SK-MEL-5 (cell line): ENCODE measurements at regions not wholly inside any gene's neighbourhood (a gene's known extent, or its start where the extent isn't known, plus 50 kb on each side); places are given as distances from the start of the nearest gene placed in this dataset.
"Not testable (repeated sequence)": the region's sequence is repeated elsewhere in the genome, so short reads cannot be mapped to it uniquely, and the experiment has no call there.

ENCODE experiments used
- DNase-seq: peaks from one replicate; pipeline ENCODE4 v3.0.0-alpha.2; 2016; ENCODE audit warnings: low read depth, low spot score
- in situ Hi-C: cut with HindIII; loops from 2 replicates; pipeline ENCODE4 v1.10.0; 2016; ENCODE audit warnings: low sequenced_read_pairs, high pct_unique_total_duplicates, low pct_unique_long_range_greater_than_20kb

- in situ Hi-C loops: no loop called here
- DNase-seq: no peak
Observed at GRCh38 chr12:72723732-72724131, 451.6 kb downstream of the TRHDE start.

- in situ Hi-C loops: no loop called here
Observed at GRCh38 chr12:72729451-72730010, 457.4 kb downstream of the TRHDE start.

GRCh38 chr12:72734581-72734980 lies 462.4 kb downstream of the TRHDE start:
- DNase-seq: no peak
- in situ Hi-C loops: no loop called here

More at GRCh38 chr12:72729451-72730010, 457.4 kb downstream of the TRHDE start:
- DNase-seq: no peak

- in situ Hi-C loops: no loop called here
Observed at GRCh38 chr12:72738811-72739210, 466.6 kb downstream of the TRHDE start.

GRCh38 chr12:72740064-72740463 lies 467.9 kb downstream of the TRHDE start:
- DNase-seq: no peak
- in situ Hi-C loops: no loop called here

More at GRCh38 chr12:72738811-72739210, 466.6 kb downstream of the TRHDE start:
- no peak for DNase-seq

GRCh38 chr12:72742568-72742967 lies 470.4 kb downstream of the TRHDE start:
- in situ Hi-C loops: no loop called here
- DNase-seq: no peak

- in situ Hi-C loops: no loop called here
- DNase-seq: no peak
Observed at GRCh38 chr12:72746048-72746447, 473.9 kb downstream of the TRHDE start.

GRCh38 chr12:72747111-72747849 lies 475.1 kb downstream of the TRHDE start:
- no peak for DNase-seq
- in situ Hi-C loops: no loop called here

GRCh38 chr12:72748971-72749370 lies 476.8 kb downstream of the TRHDE start:
- DNase-seq: no peak
- in situ Hi-C loops: no loop called here

GRCh38 chr12:72753571-72753970 lies 481.4 kb downstream of the TRHDE start:
- in situ Hi-C loops: no loop called here
- no peak for DNase-seq

GRCh38 chr12:72754026-72754425 lies 481.9 kb downstream of the TRHDE start:
- in situ Hi-C loops, DNase-seq: not testable (repeated sequence)

- in situ Hi-C loops: no loop called here
Observed at GRCh38 chr12:72766517-72766916, 494.3 kb downstream of the TRHDE start.

GRCh38 chr12:72774023-72774422 lies 501.9 kb downstream of the TRHDE start:
- in situ Hi-C loops: no loop called here
- DNase-seq: no peak

More at GRCh38 chr12:72766517-72766916, 494.3 kb downstream of the TRHDE start:
- no peak for DNase-seq

GRCh38 chr12:72777806-72778205 lies 505.6 kb downstream of the TRHDE start:
- in situ Hi-C loops: no loop called here
- DNase-seq: no peak

GRCh38 chr12:72790273-72790672 lies 518.1 kb downstream of the TRHDE start:
- no peak for DNase-seq
- in situ Hi-C loops: no loop called here

- in situ Hi-C loops: no loop called here
- DNase-seq: no peak
Observed at GRCh38 chr12:72792889-72793288, 520.7 kb downstream of the TRHDE start.

- in situ Hi-C loops: no loop called here
- DNase-seq: no peak
Observed at GRCh38 chr12:72793796-72794195, 521.6 kb downstream of the TRHDE start.

- no peak for DNase-seq
- in situ Hi-C loops: no loop called here
Observed at GRCh38 chr12:72815421-72815820, 543.3 kb downstream of the TRHDE start.

GRCh38 chr12:72828662-72829324 lies 556.6 kb downstream of the TRHDE start:
- no peak for DNase-seq
- in situ Hi-C loops: no loop called here
